Ammon's horn (tissue), 1 donor: ENCODE measurements at regions not wholly inside any gene's neighbourhood (a gene's known extent, or its start where the extent isn't known, plus 50 kb on each side); places are given as distances from the start of the nearest gene placed in this dataset.
"Not testable (repeated sequence)": the region's sequence is repeated elsewhere in the genome, so short reads cannot be mapped to it uniquely, and the experiment has no call there.

Experiments
- DNase-seq: peaks from one replicate; pipeline ENCODE4 v3.0.0-alpha.2; 2016; ENCODE audit warnings: low spot score

- DNase-seq: not testable (repeated sequence)
Observed at GRCh38 chr1:149635290-149635899, 51.7 kb downstream of the PPIAL4C start.

- DNase-seq: peak; percentile 91
Observed at GRCh38 chr1:149636286-149637122, 52.9 kb downstream of the PPIAL4C start.

GRCh38 chr1:149638481-149638880 lies 54.8 kb downstream of the PPIAL4C start:
- DNase-seq: not testable (repeated sequence)

- not testable (repeated sequence) for DNase-seq
Observed at GRCh38 chr1:149638901-149639658, 55.4 kb downstream of the PPIAL4C start.

- DNase-seq: not testable (repeated sequence)
Observed at GRCh38 chr1:149641179-149641578, 57.5 kb downstream of the PPIAL4C start.

GRCh38 chr1:149644818-149645217 lies 61.2 kb downstream of the PPIAL4C start:
- not testable (repeated sequence) for DNase-seq

- DNase-seq: not testable (repeated sequence)
Observed at GRCh38 chr1:149646360-149647017, 62.8 kb downstream of the PPIAL4C start.

- not testable (repeated sequence) for DNase-seq
Observed at GRCh38 chr1:149647018-149647373, 63.3 kb downstream of the PPIAL4C start.

- not testable (repeated sequence) for DNase-seq
Observed at GRCh38 chr1:149657750-149658149, 74.1 kb downstream of the PPIAL4C start.

- not testable (repeated sequence) for DNase-seq
Observed at GRCh38 chr1:149658175-149658574, 74.5 kb downstream of the PPIAL4C start.

GRCh38 chr1:149664624-149665023 lies 81.0 kb downstream of the PPIAL4C start:
- DNase-seq: not testable (repeated sequence)

GRCh38 chr1:149665033-149665432 lies 81.4 kb downstream of the PPIAL4C start:
- DNase-seq: not testable (repeated sequence)

GRCh38 chr1:149665528-149665927 lies 81.9 kb downstream of the PPIAL4C start:
- not testable (repeated sequence) for DNase-seq

GRCh38 chr1:149673231-149673909 lies 89.7 kb downstream of the PPIAL4C start:
- not testable (repeated sequence) for DNase-seq

GRCh38 chr1:149674921-149675320 lies 91.3 kb downstream of the PPIAL4C start:
- DNase-seq: not testable (repeated sequence)

GRCh38 chr1:149677359-149677758 lies 93.7 kb downstream of the PPIAL4C start:
- not testable (repeated sequence) for DNase-seq

GRCh38 chr1:149686593-149687238 lies 95.8 kb upstream of the FCGR1A start:
- not testable (repeated sequence) for DNase-seq

- not testable (repeated sequence) for DNase-seq
Observed at GRCh38 chr1:149691399-149691798, 91.1 kb upstream of the FCGR1A start.

GRCh38 chr1:149692804-149693539 lies 89.5 kb upstream of the FCGR1A start:
- not testable (repeated sequence) for DNase-seq

- not testable (repeated sequence) for DNase-seq
Observed at GRCh38 chr1:149695066-149695465, 87.4 kb upstream of the FCGR1A start.
